DMS53 treated with DMSO at 0.1 percent for 48 hours (cell line): ENCODE measurements at regions not wholly inside any gene's neighbourhood (a gene's known extent, or its start where the extent isn't known, plus 50 kb on each side); places are given as distances from the start of the nearest gene placed in this dataset.
"Not testable (repeated sequence)": the region's sequence is repeated elsewhere in the genome, so short reads cannot be mapped to it uniquely, and the experiment has no call there.

Experiments
- DNase-seq: peaks from one replicate; lab custom pipeline; 2025; ENCODE audit not compliant: unreplicated experiment; lab: John Stamatoyannopoulos, UW

GRCh38 chr20:52446421-52447224 is 255.0 kb upstream of the ZFP64 start:
- DNase-seq, result no peak

- DNase-seq, result no peak
These were observed 252.9 kb upstream of the ZFP64 start for GRCh38 chr20:52444455-52444854.

GRCh38 chr20:52443874-52444273 is 252.3 kb upstream of the ZFP64 start:
- no peak for DNase-seq

- no peak for DNase-seq
These were observed 250.1 kb upstream of the ZFP64 start for GRCh38 chr20:52441710-52442109.

- no peak for DNase-seq
These were observed 247.8 kb upstream of the ZFP64 start for GRCh38 chr20:52439375-52439774.

- DNase-seq, result no peak
These were observed 246.9 kb upstream of the ZFP64 start for GRCh38 chr20:52438326-52438963.

GRCh38 chr20:52434453-52434852 is 242.9 kb upstream of the ZFP64 start:
- DNase-seq, result no peak

GRCh38 chr20:52434041-52434425 is 242.5 kb upstream of the ZFP64 start:
- no peak for DNase-seq

GRCh38 chr20:52433326-52434040 is 241.9 kb upstream of the ZFP64 start:
- no peak for DNase-seq

GRCh38 chr20:52432740-52433139 is 241.2 kb upstream of the ZFP64 start:
- DNase-seq, result no peak

- no peak for DNase-seq
These were observed 237.4 kb upstream of the ZFP64 start for GRCh38 chr20:52429029-52429428.

GRCh38 chr20:52427960-52428359 is 236.4 kb upstream of the ZFP64 start:
- no peak for DNase-seq

GRCh38 chr20:52426856-52427255 is 235.3 kb upstream of the ZFP64 start:
- DNase-seq, result no peak

GRCh38 chr20:52425701-52426100 is 234.1 kb upstream of the ZFP64 start:
- no peak for DNase-seq

- DNase-seq, result no peak
These were observed 233.7 kb upstream of the ZFP64 start for GRCh38 chr20:52425253-52425652.

- DNase-seq, result not testable (repeated sequence)
These were observed 232.9 kb upstream of the ZFP64 start for GRCh38 chr20:52424357-52424942.

- not testable (repeated sequence) for DNase-seq
These were observed 232.1 kb upstream of the ZFP64 start for GRCh38 chr20:52423536-52424140.

GRCh38 chr20:52422574-52423336 is 231.2 kb upstream of the ZFP64 start:
- no peak for DNase-seq

- no peak for DNase-seq
These were observed 229.2 kb upstream of the ZFP64 start for GRCh38 chr20:52420805-52421204.

- DNase-seq, result no peak
These were observed 227.6 kb upstream of the ZFP64 start for GRCh38 chr20:52419205-52419604.
